GOT3 (cell line): ENCODE measurements at regions not wholly inside any gene's neighbourhood (a gene's known extent, or its start where the extent isn't known, plus 50 kb on each side); places are given as distances from the start of the nearest gene placed in this dataset.

Experiments used
- DNase-seq: peaks from one replicate; lab custom pipeline; 2025; ENCODE audit warnings: mixed read lengths; lab: John Stamatoyannopoulos, UW

GRCh38 chr13:95447814-95448213 lies 104.7 kb upstream of the CLDN10 start:
- no peak for DNase-seq

GRCh38 chr13:95451656-95452055 lies 100.9 kb upstream of the CLDN10 start:
- no peak for DNase-seq

- no peak for DNase-seq
Measured at GRCh38 chr13:95452375-95452774, 100.1 kb upstream of the CLDN10 start.

- DNase-seq = no peak
Measured at GRCh38 chr13:95455782-95456181, 96.7 kb upstream of the CLDN10 start.

- DNase-seq = no peak
Measured at GRCh38 chr13:95456815-95457214, 95.7 kb upstream of the CLDN10 start.

- no peak for DNase-seq
Measured at GRCh38 chr13:95457294-95457693, 95.2 kb upstream of the CLDN10 start.

GRCh38 chr13:95462801-95463200 lies 89.7 kb upstream of the CLDN10 start:
- DNase-seq = no peak

GRCh38 chr13:95463531-95463930 lies 89.0 kb upstream of the CLDN10 start:
- no peak for DNase-seq

GRCh38 chr13:95470574-95471366 lies 81.8 kb upstream of the CLDN10 start:
- no peak for DNase-seq

GRCh38 chr13:95471960-95472359 lies 80.6 kb upstream of the CLDN10 start:
- DNase-seq = no peak

- DNase-seq = no peak
Measured at GRCh38 chr13:95474992-95475391, 77.5 kb upstream of the CLDN10 start.

GRCh38 chr13:95477187-95477586 lies 75.3 kb upstream of the CLDN10 start:
- DNase-seq = no peak

GRCh38 chr13:95479731-95480130 lies 72.8 kb upstream of the CLDN10 start:
- no peak for DNase-seq

GRCh38 chr13:95480131-95480545 lies 72.4 kb upstream of the CLDN10 start:
- no peak for DNase-seq

- DNase-seq = no peak
Measured at GRCh38 chr13:95480791-95481780, 71.4 kb upstream of the CLDN10 start.

GRCh38 chr13:95484052-95484451 lies 68.5 kb upstream of the CLDN10 start:
- DNase-seq = no peak

GRCh38 chr13:95485045-95485517 lies 67.4 kb upstream of the CLDN10 start:
- no peak for DNase-seq

GRCh38 chr13:95485518-95486144 lies 66.9 kb upstream of the CLDN10 start:
- no peak for DNase-seq

- no peak for DNase-seq
Measured at GRCh38 chr13:95492044-95492801, 60.3 kb upstream of the CLDN10 start.

- DNase-seq = no peak
Measured at GRCh38 chr13:95494082-95494681, 58.3 kb upstream of the CLDN10 start.

GRCh38 chr13:95496485-95496884 lies 56.0 kb upstream of the CLDN10 start:
- DNase-seq = no peak
